ENCODE measurements at regions not wholly inside any gene's neighbourhood (a gene's known extent, or its start where the extent isn't known, plus 50 kb on each side); places are given as distances from the start of the nearest gene placed in this dataset.

DNA sequence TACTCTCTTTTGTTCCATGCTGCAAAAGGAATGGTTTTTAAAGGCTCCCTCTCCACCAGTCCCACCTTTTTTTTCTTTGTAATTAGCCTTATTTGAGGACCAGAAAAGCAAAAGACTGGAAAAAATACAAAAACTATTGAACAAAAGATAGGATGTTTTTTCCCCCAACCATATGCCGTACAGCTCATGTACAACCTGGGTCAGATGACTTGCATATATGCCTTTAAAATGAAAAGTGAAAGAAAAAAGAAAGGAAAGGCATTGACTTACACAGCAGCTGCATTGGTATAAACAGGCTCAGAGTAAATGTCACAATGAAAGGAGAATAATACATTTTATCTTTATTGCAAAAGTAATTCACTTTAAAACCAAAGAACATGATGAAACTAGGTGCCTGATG, 69.5 kb upstream of the CMC1 start:
- TF ChIP-seq RAD21 (IDR thresholded peaks at IDR 0.05; ENCODE audit: low read depth), result no peak
- TF ChIP-seq EP300 (IDR thresholded peaks at IDR 0.05; ENCODE audit: borderline replicate concordance), result no peak
- TF ChIP-seq CREB1 (IDR thresholded peaks at IDR 0.05; ENCODE audit: low read depth), result no peak
- TF ChIP-seq CEBPB (IDR thresholded peaks at IDR 0.05), result no peak
- no peak for TF ChIP-seq ZBTB7A (IDR thresholded peaks at IDR 0.05; ENCODE audit: low read depth)
- TF ChIP-seq YY1 (IDR thresholded peaks at IDR 0.05; ENCODE audit: low read depth), result no peak
- TF ChIP-seq, protein P1, sequence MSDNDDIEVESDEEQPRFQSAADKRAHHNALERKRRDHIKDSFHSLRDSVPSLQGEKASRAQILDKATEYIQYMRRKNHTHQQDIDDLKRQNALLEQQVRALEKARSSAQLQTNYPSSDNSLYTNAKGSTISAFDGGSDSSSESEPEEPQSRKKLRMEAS (IDR thresholded peaks at IDR 0.05), result no peak
- TF ChIP-seq FOXM1 (IDR thresholded peaks at IDR 0.05; ENCODE audit: borderline replicate concordance, low read depth), result no peak
- TF ChIP-seq TAF1 (IDR thresholded peaks at IDR 0.05; ENCODE audit: low read depth), result no peak
- TF ChIP-seq, protein P2, sequence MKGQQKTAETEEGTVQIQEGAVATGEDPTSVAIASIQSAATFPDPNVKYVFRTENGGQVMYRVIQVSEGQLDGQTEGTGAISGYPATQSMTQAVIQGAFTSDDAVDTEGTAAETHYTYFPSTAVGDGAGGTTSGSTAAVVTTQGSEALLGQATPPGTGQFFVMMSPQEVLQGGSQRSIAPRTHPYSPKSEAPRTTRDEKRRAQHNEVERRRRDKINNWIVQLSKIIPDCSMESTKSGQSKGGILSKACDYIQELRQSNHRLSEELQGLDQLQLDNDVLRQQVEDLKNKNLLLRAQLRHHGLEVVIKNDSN (IDR thresholded peaks at IDR 0.05), result no peak
- TF ChIP-seq, protein P3, sequence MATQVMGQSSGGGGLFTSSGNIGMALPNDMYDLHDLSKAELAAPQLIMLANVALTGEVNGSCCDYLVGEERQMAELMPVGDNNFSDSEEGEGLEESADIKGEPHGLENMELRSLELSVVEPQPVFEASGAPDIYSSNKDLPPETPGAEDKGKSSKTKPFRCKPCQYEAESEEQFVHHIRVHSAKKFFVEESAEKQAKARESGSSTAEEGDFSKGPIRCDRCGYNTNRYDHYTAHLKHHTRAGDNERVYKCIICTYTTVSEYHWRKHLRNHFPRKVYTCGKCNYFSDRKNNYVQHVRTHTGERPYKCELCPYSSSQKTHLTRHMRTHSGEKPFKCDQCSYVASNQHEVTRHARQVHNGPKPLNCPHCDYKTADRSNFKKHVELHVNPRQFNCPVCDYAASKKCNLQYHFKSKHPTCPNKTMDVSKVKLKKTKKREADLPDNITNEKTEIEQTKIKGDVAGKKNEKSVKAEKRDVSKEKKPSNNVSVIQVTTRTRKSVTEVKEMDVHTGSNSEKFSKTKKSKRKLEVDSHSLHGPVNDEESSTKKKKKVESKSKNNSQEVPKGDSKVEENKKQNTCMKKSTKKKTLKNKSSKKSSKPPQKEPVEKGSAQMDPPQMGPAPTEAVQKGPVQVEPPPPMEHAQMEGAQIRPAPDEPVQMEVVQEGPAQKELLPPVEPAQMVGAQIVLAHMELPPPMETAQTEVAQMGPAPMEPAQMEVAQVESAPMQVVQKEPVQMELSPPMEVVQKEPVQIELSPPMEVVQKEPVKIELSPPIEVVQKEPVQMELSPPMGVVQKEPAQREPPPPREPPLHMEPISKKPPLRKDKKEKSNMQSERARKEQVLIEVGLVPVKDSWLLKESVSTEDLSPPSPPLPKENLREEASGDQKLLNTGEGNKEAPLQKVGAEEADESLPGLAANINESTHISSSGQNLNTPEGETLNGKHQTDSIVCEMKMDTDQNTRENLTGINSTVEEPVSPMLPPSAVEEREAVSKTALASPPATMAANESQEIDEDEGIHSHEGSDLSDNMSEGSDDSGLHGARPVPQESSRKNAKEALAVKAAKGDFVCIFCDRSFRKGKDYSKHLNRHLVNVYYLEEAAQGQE (IDR thresholded peaks at IDR 0.05; ENCODE audit: low read depth), result no peak

Data from Ishikawa (cell line).